Tibial artery (tissue), 4 donors: ENCODE measurements at regions not wholly inside any gene's neighbourhood (a gene's known extent, or its start where the extent isn't known, plus 50 kb on each side); places are given as distances from the start of the nearest gene placed in this dataset.

Experiments used
- DNase-seq, 2 donors: peaks; one replicate each; pipeline ENCODE4 v3.0.0-alpha.2; 2019
- H3K27ac ChIP-seq, 2 donors: fragments of 200-600 bp; sonication (generic) in 1 of 2; 1 replicate in 1 of 2; 2 replicates in 1 of 2; pipeline ENCODE4 v1.5.1; 2018 to 2019; ENCODE audit warnings: mild to moderate bottlenecking in 1 of 2
- H3K27me3 ChIP-seq, 2 donors: fragments of 200-600 bp; sonication (generic) in 1 of 2; one replicate each; pipeline versions ENCODE4 v1.5.1 to v1.6.0; 2016 to 2019
- H3K36me3 ChIP-seq, 3 donors: fragments of 200-600 bp; sonication (generic) in 2 of 3; one replicate each; pipeline ENCODE4 v1.5.1; 2016 to 2019; ENCODE audit warnings: mild to moderate bottlenecking in 2 of 3
- H3K4me1 ChIP-seq, 4 donors: fragments of 200-600 bp; sonication (generic) in 2 of 4; 1 replicate in 3 of 4; 2 replicates in 1 of 4; pipeline ENCODE4 v1.5.1; 2016 to 2019
- H3K4me3 ChIP-seq, 2 donors: fragments of 200-600 bp; sonication (generic) in 1 of 2; 1 replicate in 1 of 2; 2 replicates in 1 of 2; pipeline ENCODE4 v1.5.1; 2018 to 2019; ENCODE audit warnings: mild to moderate bottlenecking in 2 of 2
- H3K9me3 ChIP-seq, 3 donors: fragments of 200-600 bp; sonication (generic) in 1 of 3; one replicate each; pipeline ENCODE4 v1.5.1; 2016 to 2019
- intact Hi-C: fragments of 100-400 bp; cut with DNase I; formaldehyde crosslinking; loops from one replicate; pipeline ENCODE4 v1.15.0; 2023; ENCODE audit warnings: low total_unique reads
- TF ChIP-seq, protein P1 (sequence below), 2 experiments: fragments of 200-600 bp in 1 of 2; fragments of 450-650 bp in 1 of 2; IDR thresholded peaks; one replicate each; pipeline ENCODE4 v1.5.1; 2017 to 2019; ENCODE audit warnings: antibody characterized with exemption in 2 of 2, mild to moderate bottlenecking in 1 of 2, moderate library complexity in 1 of 2

GRCh38 chr9:13651969-13652663 lies 372.6 kb upstream of the MPDZ start:
- Histone ChIP-seq H3K36me3 (no peaks in the 10 kb centered on the region), H3K9me3 (no peaks in the 10 kb centered on the region), H3K27ac (peak overlapping the region; percentile 50 to 62), H3K27me3 (no peaks in the 10 kb centered on the region), H3K4me3 (no peak overlapping the region), H3K4me1 (peaks cover 0 to 17% (median 4%) of the 10 kb centered on the region in 4 donors)
- peak; percentile 24 to 74 for DNase-seq
- TF ChIP-seq, protein P1, sequence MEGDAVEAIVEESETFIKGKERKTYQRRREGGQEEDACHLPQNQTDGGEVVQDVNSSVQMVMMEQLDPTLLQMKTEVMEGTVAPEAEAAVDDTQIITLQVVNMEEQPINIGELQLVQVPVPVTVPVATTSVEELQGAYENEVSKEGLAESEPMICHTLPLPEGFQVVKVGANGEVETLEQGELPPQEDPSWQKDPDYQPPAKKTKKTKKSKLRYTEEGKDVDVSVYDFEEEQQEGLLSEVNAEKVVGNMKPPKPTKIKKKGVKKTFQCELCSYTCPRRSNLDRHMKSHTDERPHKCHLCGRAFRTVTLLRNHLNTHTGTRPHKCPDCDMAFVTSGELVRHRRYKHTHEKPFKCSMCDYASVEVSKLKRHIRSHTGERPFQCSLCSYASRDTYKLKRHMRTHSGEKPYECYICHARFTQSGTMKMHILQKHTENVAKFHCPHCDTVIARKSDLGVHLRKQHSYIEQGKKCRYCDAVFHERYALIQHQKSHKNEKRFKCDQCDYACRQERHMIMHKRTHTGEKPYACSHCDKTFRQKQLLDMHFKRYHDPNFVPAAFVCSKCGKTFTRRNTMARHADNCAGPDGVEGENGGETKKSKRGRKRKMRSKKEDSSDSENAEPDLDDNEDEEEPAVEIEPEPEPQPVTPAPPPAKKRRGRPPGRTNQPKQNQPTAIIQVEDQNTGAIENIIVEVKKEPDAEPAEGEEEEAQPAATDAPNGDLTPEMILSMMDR (IDR thresholded peaks at IDR 0.05), result no peak
- intact Hi-C loops, result no loop called here

GRCh38 chr9:13651526-13651925 lies 372.0 kb upstream of the MPDZ start:
- Histone ChIP-seq H3K9me3 (no peaks in the 10 kb centered on the region), H3K36me3 (no peaks in the 10 kb centered on the region), H3K4me1 (peaks cover 0 to 17% (median 4%) of the 10 kb centered on the region in 4 donors), H3K4me3 (no peak overlapping the region), H3K27me3 (no peaks in the 10 kb centered on the region), H3K27ac (peak overlapping the region; percentile 50 to 62)
- TF ChIP-seq, protein P1 (IDR thresholded peaks at IDR 0.05), result no peak
- DNase-seq, result no peak
- intact Hi-C loops, result no loop called here

- TF ChIP-seq, protein P1 (IDR thresholded peaks at IDR 0.05), result no peak
- Histone ChIP-seq H3K27ac (no peak overlapping the region), H3K4me3 (no peak overlapping the region), H3K36me3 (no peaks in the 10 kb centered on the region), H3K4me1 (peaks cover 0 to 17% (median 4%) of the 10 kb centered on the region in 4 donors), H3K9me3 (no peaks in the 10 kb centered on the region), H3K27me3 (no peaks in the 10 kb centered on the region)
- DNase-seq, result no peak
- intact Hi-C loops, result no loop called here
Measured at GRCh38 chr9:13648676-13649075, 369.2 kb upstream of the MPDZ start.

- TF ChIP-seq, protein P1 (IDR thresholded peaks at IDR 0.05), result no peak
- Histone ChIP-seq H3K4me3 (no peak overlapping the region), H3K36me3 (no peaks in the 10 kb centered on the region), H3K27me3 (no peaks in the 10 kb centered on the region), H3K27ac (no peak overlapping the region), H3K9me3 (no peaks in the 10 kb centered on the region), H3K4me1 (peaks cover 0 to 17% (median 4%) of the 10 kb centered on the region in 4 donors)
- intact Hi-C loops, result no loop called here
- no peak for DNase-seq
Measured at GRCh38 chr9:13648068-13648467, 368.6 kb upstream of the MPDZ start.

DNA sequence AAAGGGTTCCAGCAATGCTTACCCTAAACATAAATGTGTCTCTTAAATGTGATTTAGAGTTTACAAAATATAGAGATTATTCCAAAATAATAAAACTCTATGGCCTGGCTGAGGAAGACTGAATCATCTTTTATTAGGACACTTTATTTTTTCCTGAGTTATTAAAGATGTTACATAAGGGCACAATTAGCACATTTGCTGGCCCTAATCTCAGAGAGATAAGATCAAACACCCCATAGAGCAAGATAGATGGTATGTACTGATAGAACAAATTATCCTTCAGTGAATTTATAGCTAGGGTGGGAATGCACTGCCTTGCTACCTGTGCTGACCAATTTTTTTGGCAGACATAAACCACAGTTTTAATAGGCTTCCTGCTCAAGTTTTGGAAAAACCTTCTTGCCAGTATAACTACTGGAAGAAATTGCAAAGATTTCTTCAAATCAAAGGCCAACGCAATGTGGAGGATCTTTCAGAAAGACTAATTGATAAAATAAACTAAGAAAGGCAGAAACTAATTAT lies 367.1 kb upstream of the MPDZ start:
- intact Hi-C loops, result no loop called here
- H3K27ac ChIP-seq, result no peak overlapping the region
- H3K4me1 ChIP-seq, result peaks cover 0 to 6% (median 2%) of the 10 kb centered on the region in 4 donors
- no peak for DNase-seq
- no peaks in the 10 kb centered on the region for H3K9me3 ChIP-seq
- no peak overlapping the region for H3K4me3 ChIP-seq
- no peaks in the 10 kb centered on the region for H3K36me3 ChIP-seq
- H3K27me3 ChIP-seq, result no peaks in the 10 kb centered on the region
- TF ChIP-seq, protein P1 (IDR thresholded peaks at IDR 0.05), result no peak
